SU-DHL-6 (cell line): ENCODE measurements at regions not wholly inside any gene's neighbourhood (a gene's known extent, or its start where the extent isn't known, plus 50 kb on each side); places are given as distances from the start of the nearest gene placed in this dataset.

ENCODE experiments used
- H2AFZ ChIP-seq: fragments of 200-600 bp; sonication (generic); 2 replicates; pipeline ENCODE4 v1.6.1; 2014; ENCODE audit warnings: low read depth, mild to moderate bottlenecking, moderate library complexity, mixed read lengths, antibody characterized with exemption, low read length; ENCODE audit not compliant: severe bottlenecking
- H3F3A ChIP-seq: fragments of 200-600 bp; shearing (Covaris generic); 2 replicates; pipeline ENCODE4 v1.6.0; 2016; ENCODE audit warnings: antibody characterized with exemption, mild to moderate bottlenecking; ENCODE audit not compliant: insufficient read depth
- H3K27ac ChIP-seq: fragments of 200-600 bp; sonication (generic); 2 replicates; pipeline ENCODE4 v1.5.1; 2016; ENCODE audit warnings: low read depth, mild to moderate bottlenecking, low read length, moderate library complexity, mixed read lengths
- H3K27me3 ChIP-seq: fragments of 200-600 bp; sonication (generic), shearing (Covaris generic); 2 replicates; pipeline ENCODE4 v1.6.0; 2014; ENCODE audit warnings: mild to moderate bottlenecking, low read length
- H3K36me3 ChIP-seq: fragments of 200-600 bp; sonication (generic); 2 replicates; pipeline ENCODE4 v1.6.1; 2014; ENCODE audit warnings: mild to moderate bottlenecking, low read length, mixed read lengths
- H3K4me2 ChIP-seq: fragments of 300-600, 200-600 bp; shearing (Covaris generic), sonication (generic); 2 replicates; pipeline ENCODE4 v1.6.0; 2014; ENCODE audit warnings: low read length, low read depth, mild to moderate bottlenecking; ENCODE audit not compliant: poor library complexity, severe bottlenecking
- H3K4me3 ChIP-seq: fragments of 200-600 bp; sonication (generic); 2 replicates; pipeline ENCODE4 v1.5.1; 2014; ENCODE audit warnings: antibody characterized with exemption, low read length, mild to moderate bottlenecking, mixed read lengths; ENCODE audit not compliant: insufficient read depth, poor library complexity, severe bottlenecking
- H3K79me2 ChIP-seq: fragments of 200-600 bp; sonication (generic); 2 replicates; pipeline ENCODE4 v1.6.1; 2014; ENCODE audit warnings: mild to moderate bottlenecking, low read length, moderate library complexity; ENCODE audit not compliant: insufficient read depth
- H3K9ac ChIP-seq: fragments of 200-600 bp; sonication (generic); 2 replicates; pipeline ENCODE4 v1.7.0; 2014; ENCODE audit warnings: mild to moderate bottlenecking, low read length
- H3K9me2 ChIP-seq: fragments of 200-600 bp; sonication (generic); replicated peaks from 2 replicates; pipeline ENCODE4 v1.6.1; 2014; ENCODE audit warnings: low read length; ENCODE audit not compliant: insufficient read depth
- H3K9me3 ChIP-seq: fragments of 200-600 bp; sonication (generic); 2 replicates; pipeline ENCODE4 v1.6.1; 2014; ENCODE audit warnings: low read length, mixed read lengths; ENCODE audit not compliant: insufficient read depth
- H4K20me1 ChIP-seq: fragments of 200-600 bp; sonication (generic); 2 replicates; pipeline ENCODE4 v1.6.1; 2014; ENCODE audit warnings: low read depth, mild to moderate bottlenecking, antibody characterized with exemption, low read length, moderate library complexity, mixed read lengths
- CTCF ChIP-seq: fragments of 200-600 bp; sonication (generic); IDR thresholded peaks from one replicate; pipeline ENCODE4 v1.5.1; 2017; ENCODE audit warnings: antibody characterized with exemption, mild to moderate bottlenecking, low read length, moderate library complexity; ENCODE audit not compliant: insufficient read depth, poor library complexity, severe bottlenecking
- EZH2phosphoT487 ChIP-seq: fragments of 200-600 bp; sonication (generic), shearing (Covaris generic); conservative IDR thresholded peaks from 2 replicates; pipeline ENCODE4 v1.6.1; 2018; ENCODE audit warnings: mild to moderate bottlenecking, antibody characterized with exemption, low read length, moderate library complexity, mixed read lengths

- Histone ChIP-seq H3K9me2 (no peaks in the 10 kb centered on the region), H4K20me1 (no peaks in the 10 kb centered on the region), H3F3A (no peaks in the 10 kb centered on the region), H3K9ac (no peak overlapping the region), H3K79me2 (no peaks in the 10 kb centered on the region), H3K27ac (no peak overlapping the region), H3K4me3 (no peak overlapping the region), H3K9me3 (no peaks in the 10 kb centered on the region), H2AFZ (no peak overlapping the region), H3K4me2 (no peak overlapping the region), H3K27me3 (no peaks in the 10 kb centered on the region), H3K36me3 (no peaks in the 10 kb centered on the region)
- TF ChIP-seq EZH2phosphoT487 (no peak), CTCF (no peak)
Observed at GRCh38 chr10:112005044-112005443, 178.5 kb downstream of the GPAM start.

DNA sequence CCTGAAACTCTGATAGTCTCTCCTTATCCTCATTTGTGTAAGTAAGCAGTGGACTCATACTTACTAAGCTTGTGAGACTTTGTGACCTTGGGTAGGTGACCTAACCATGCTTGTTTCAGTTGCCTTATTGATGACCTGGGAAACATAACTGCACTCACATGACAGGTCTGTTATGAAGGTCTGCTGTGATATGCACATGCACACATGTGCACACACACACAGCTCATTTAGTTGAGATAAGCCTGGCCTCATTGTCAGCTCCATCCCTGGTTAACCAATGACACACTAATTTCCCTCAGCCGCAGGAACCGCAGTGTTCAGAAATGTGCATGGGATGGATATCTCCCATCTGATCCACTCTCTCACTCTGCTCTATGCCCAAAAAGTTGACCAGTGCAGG, 177.2 kb downstream of the GPAM start:
- H3K27ac ChIP-seq: no peak overlapping the region
- H3K4me3 ChIP-seq: no peak overlapping the region
- no peak overlapping the region for H3K4me2 ChIP-seq
- no peaks in the 10 kb centered on the region for H3K36me3 ChIP-seq
- no peaks in the 10 kb centered on the region for H3K79me2 ChIP-seq
- H3K9me2 ChIP-seq: no peaks in the 10 kb centered on the region
- no peak overlapping the region for H3K9ac ChIP-seq
- no peaks in the 10 kb centered on the region for H3F3A ChIP-seq
- no peaks in the 10 kb centered on the region for H3K9me3 ChIP-seq
- H4K20me1 ChIP-seq: no peaks in the 10 kb centered on the region
- TF ChIP-seq CTCF: no peak
- TF ChIP-seq EZH2phosphoT487: no peak
- H3K27me3 ChIP-seq: no peaks in the 10 kb centered on the region
- H2AFZ ChIP-seq: no peak overlapping the region

DNA sequence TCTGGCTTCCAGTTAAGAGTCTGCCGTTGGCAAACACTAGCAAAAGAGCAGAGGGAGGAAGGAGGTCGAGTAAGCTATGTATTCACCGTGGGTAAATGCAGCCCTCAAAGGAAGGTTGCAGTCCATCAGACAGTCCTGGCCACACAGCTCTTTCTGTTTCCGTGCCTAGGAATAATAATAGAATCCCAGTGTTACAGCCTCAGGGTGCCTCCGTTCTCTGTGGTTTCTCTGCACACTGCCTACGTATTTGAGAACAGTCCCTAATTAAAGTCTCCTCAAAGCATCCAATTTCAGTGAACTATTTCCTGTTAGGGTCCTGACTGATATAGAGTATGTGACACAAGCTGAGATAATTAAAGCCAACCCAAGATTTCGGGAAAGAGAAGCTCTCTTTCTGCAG, 176.7 kb downstream of the GPAM start:
- Histone ChIP-seq H3F3A (no peaks in the 10 kb centered on the region), H3K9me3 (no peaks in the 10 kb centered on the region), H3K9me2 (no peaks in the 10 kb centered on the region), H3K4me3 (no peak overlapping the region), H3K27ac (no peak overlapping the region), H3K36me3 (no peaks in the 10 kb centered on the region), H3K4me2 (no peak overlapping the region), H3K27me3 (no peaks in the 10 kb centered on the region; the same call in 1 of the 2 replicates), H2AFZ (no peak overlapping the region), H4K20me1 (no peaks in the 10 kb centered on the region), H3K79me2 (no peaks in the 10 kb centered on the region), H3K9ac (no peak overlapping the region)
- TF ChIP-seq EZH2phosphoT487 (no peak), CTCF (no peak)
